ENCODE measurements at regions not wholly inside any gene's neighbourhood (a gene's known extent, or its start where the extent isn't known, plus 50 kb on each side); places are given as distances from the start of the nearest gene placed in this dataset.

GRCh38 chr5:61904730-61905129, 401.3 kb upstream of the KIF2A start:
- TF ChIP-seq ELF4 (IDR thresholded peaks at IDR 0.05) (no peak), BHLHE40 (IDR thresholded peaks at IDR 0.05; ENCODE audit: borderline replicate concordance) (no peak), FOXM1 (IDR thresholded peaks at IDR 0.05; ENCODE audit: borderline replicate concordance) (no peak), SP1 (IDR thresholded peaks at IDR 0.05) (no peak), ARNT (IDR thresholded peaks at IDR 0.05) (no peak)
